ENCODE measurements at regions not wholly inside any gene's neighbourhood (a gene's known extent, or its start where the extent isn't known, plus 50 kb on each side); places are given as distances from the start of the nearest gene placed in this dataset.

DNA sequence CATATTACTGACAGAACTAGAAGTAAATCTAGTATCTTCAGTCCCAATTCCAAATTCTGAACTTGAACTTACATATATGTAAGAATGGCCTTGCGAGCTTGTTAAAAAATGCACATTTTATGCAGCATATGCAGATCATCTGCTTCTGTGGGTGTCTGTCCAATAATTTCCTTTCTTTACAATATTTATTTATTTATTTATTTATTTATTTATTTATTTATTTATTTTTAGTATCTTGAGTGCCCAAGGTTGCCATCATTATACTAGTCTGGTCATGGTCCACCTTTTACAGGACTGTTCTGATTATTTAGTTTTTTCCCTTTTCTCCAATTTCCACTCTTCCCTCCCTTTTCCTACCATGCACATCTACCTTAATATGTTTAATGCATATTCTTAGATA lies 528.4 kb downstream of the COL12A1 start:
- Mint-ChIP-seq H3K9me3 (no peaks in the 10 kb centered on the region), H3K27me3 (no peaks in the 10 kb centered on the region), H3K4me1 (no peaks in the 10 kb centered on the region), H3K4me3 (no peak overlapping the region), H3K27ac (no peak overlapping the region)
- no peak for DNase-seq
- no peak for ATAC-seq

DNA sequence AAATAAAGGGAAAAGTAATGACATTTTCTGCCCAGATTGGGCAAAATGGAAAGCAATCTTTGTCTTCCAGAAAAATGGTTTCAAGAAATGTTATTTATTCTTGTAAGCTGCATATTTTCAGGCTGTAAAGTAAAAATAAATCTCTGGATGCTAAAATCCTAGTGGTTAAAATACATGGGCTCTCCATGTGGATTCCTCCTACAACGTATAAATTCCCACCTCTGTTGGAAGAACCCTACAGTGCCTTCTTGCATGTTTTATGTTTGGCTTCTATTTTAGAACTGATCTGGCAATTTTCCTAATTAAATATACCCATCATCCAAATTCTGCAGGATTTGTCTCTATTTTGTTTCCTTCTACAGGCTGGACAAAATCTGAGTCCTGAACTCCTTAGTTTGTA lies 528.9 kb downstream of the COL12A1 start:
- Mint-ChIP-seq H3K9me3 (no peaks in the 10 kb centered on the region), H3K4me1 (no peaks in the 10 kb centered on the region), H3K4me3 (no peak overlapping the region), H3K27ac (no peak overlapping the region), H3K27me3 (no peaks in the 10 kb centered on the region)
- ATAC-seq (no peak), DNase-seq (no peak)

GRCh38 chr6:74674377-74674776 lies 531.5 kb downstream of the COL12A1 start:
- DNase-seq (no peak), ATAC-seq (no peak)
- Mint-ChIP-seq H3K9me3 (no peaks in the 10 kb centered on the region), H3K27ac (no peak overlapping the region), H3K4me1 (no peaks in the 10 kb centered on the region), H3K27me3 (no peaks in the 10 kb centered on the region), H3K4me3 (no peak overlapping the region)

GRCh38 chr6:74671558-74672025 lies 534.3 kb downstream of the COL12A1 start:
- ATAC-seq (no peak), DNase-seq (no peak)
- peaks cover 11% of the 10 kb centered on the region in 2 donors for H3K9me3 Mint-ChIP-seq
- no peak overlapping the region for H3K27ac Mint-ChIP-seq
- no peaks in the 10 kb centered on the region for H3K4me1 Mint-ChIP-seq
- H3K27me3 Mint-ChIP-seq: no peaks in the 10 kb centered on the region
- no peak overlapping the region for H3K4me3 Mint-ChIP-seq

DNA sequence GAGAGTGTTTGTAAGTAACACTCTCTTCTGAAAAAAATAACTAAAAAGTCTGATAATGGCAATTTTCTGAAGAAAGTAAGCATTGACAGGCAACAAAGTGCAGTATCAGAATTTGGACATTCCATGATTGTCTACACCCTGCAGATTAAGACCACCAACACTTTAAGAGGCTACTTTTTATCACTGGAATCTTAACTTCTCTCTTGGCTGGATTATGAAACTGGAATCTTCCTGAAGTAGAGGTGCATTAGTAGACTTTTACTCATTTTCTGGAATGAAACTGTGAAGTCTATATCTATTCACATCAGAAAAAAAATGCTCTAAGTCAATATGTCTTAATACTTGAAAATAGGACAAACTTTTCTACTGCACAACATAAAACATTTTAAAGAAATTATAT lies 547.5 kb downstream of the COL12A1 start:
- Mint-ChIP-seq H3K4me1 (no peaks in the 10 kb centered on the region), H3K27ac (no peak overlapping the region), H3K9me3 (peaks cover 0 to 9% of the 10 kb centered on the region in 2 donors), H3K27me3 (no peaks in the 10 kb centered on the region), H3K4me3 (no peak overlapping the region)
- ATAC-seq: no peak
- no peak for DNase-seq

GRCh38 chr6:74657931-74658330 lies 547.9 kb downstream of the COL12A1 start:
- ATAC-seq (no peak), DNase-seq (no peak)
- Mint-ChIP-seq H3K4me1 (no peaks in the 10 kb centered on the region), H3K27ac (no peak overlapping the region), H3K27me3 (no peaks in the 10 kb centered on the region), H3K9me3 (peaks cover 0 to 5% of the 10 kb centered on the region in 2 donors), H3K4me3 (no peak overlapping the region)

GRCh38 chr6:74657011-74657410 lies 548.8 kb downstream of the COL12A1 start:
- ATAC-seq (no peak), DNase-seq (no peak)
- H3K4me3 Mint-ChIP-seq: no peak overlapping the region
- no peaks in the 10 kb centered on the region for H3K27me3 Mint-ChIP-seq
- H3K9me3 Mint-ChIP-seq: no peaks in the 10 kb centered on the region
- H3K4me1 Mint-ChIP-seq: no peaks in the 10 kb centered on the region
- no peak overlapping the region for H3K27ac Mint-ChIP-seq

DNA sequence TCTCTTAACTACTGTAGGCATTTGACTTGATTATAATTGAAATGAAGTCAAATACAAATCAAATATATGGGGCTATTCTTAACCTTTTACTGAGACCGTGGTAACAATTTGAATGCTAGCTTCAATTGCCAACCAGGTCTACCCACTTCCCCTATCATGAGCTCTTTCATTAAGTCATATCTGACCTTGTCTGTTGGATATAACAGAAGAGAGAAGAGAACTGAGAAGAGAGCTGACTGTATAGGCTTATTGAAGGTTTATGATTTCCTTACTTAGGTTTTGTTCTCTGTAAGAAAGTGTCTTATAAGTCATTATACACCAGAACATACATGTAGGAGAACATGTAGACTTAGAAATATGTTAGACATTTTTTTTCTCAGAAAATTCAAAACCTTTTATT lies 549.4 kb downstream of the COL12A1 start:
- Mint-ChIP-seq H3K27me3 (no peaks in the 10 kb centered on the region), H3K4me3 (no peak overlapping the region), H3K4me1 (no peaks in the 10 kb centered on the region), H3K9me3 (peaks cover 0 to 1% of the 10 kb centered on the region in 2 donors), H3K27ac (no peak overlapping the region)
- no peak for DNase-seq
- ATAC-seq: no peak

DNA sequence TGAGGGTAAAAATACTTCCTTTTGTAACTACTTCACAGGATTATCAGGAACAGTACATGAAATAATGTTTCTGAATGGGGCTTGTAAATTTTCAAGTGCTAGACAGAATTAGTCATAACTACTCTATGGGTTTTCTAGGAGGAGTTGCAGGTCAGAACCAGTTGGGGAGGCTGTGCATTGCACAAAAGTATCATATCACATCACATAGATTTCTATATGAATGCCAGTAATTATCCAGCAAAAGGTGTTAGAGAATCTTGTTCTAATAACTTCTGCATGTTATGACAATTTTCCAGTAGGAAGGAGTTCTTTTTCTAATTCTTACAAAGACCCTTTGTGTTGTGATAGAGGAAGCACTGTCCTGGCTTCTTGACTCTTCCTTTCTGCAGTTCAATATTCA lies 551.6 kb downstream of the COL12A1 start:
- Mint-ChIP-seq H3K4me3 (no peak overlapping the region), H3K27ac (no peak overlapping the region), H3K27me3 (no peaks in the 10 kb centered on the region), H3K9me3 (peaks cover 5 to 13% of the 10 kb centered on the region in 2 donors), H3K4me1 (no peaks in the 10 kb centered on the region)
- DNase-seq: no peak
- no peak for ATAC-seq

GRCh38 chr6:74651948-74652842 lies 553.7 kb downstream of the COL12A1 start:
- no peak overlapping the region for H3K4me3 Mint-ChIP-seq
- no peaks in the 10 kb centered on the region for H3K27me3 Mint-ChIP-seq
- H3K9me3 Mint-ChIP-seq: peaks cover 5 to 16% of the 10 kb centered on the region in 2 donors
- H3K27ac Mint-ChIP-seq: no peak overlapping the region
- DNase-seq (no peak), ATAC-seq (no peak)
- no peaks in the 10 kb centered on the region for H3K4me1 Mint-ChIP-seq

DNA sequence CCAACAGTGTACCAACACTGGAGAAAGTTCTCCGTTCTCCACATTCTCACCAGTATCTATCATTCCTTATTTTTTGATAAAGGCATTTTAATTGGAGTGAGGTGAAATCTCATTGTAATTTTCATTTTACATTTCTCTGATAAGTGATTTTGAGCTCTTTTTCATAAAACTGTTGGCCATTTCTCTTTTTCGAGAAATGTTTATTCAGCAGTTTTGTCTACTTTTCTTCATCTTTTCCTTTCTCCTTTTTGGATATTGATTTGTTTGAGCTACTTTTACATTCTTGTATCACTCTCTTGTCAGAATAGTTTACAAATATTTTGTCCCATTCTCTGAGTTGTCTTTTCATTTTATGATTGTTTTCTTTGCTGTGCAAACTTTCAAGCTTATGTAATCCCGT lies 555.2 kb downstream of the COL12A1 start:
- no peak overlapping the region for H3K4me3 Mint-ChIP-seq
- H3K27me3 Mint-ChIP-seq: no peaks in the 10 kb centered on the region
- no peaks in the 10 kb centered on the region for H3K4me1 Mint-ChIP-seq
- DNase-seq (no peak), ATAC-seq (no peak)
- peaks cover 5 to 29% of the 10 kb centered on the region in 2 donors for H3K9me3 Mint-ChIP-seq
- no peak overlapping the region for H3K27ac Mint-ChIP-seq

- H3K27ac Mint-ChIP-seq: no peak overlapping the region
- no peak overlapping the region for H3K4me3 Mint-ChIP-seq
- H3K9me3 Mint-ChIP-seq: peaks cover 5 to 28% of the 10 kb centered on the region in 2 donors
- H3K4me1 Mint-ChIP-seq: no peaks in the 10 kb centered on the region
- no peak for ATAC-seq
- H3K27me3 Mint-ChIP-seq: no peaks in the 10 kb centered on the region
- no peak for DNase-seq
Measured at GRCh38 chr6:74646461-74646860, 559.4 kb downstream of the COL12A1 start.

DNA sequence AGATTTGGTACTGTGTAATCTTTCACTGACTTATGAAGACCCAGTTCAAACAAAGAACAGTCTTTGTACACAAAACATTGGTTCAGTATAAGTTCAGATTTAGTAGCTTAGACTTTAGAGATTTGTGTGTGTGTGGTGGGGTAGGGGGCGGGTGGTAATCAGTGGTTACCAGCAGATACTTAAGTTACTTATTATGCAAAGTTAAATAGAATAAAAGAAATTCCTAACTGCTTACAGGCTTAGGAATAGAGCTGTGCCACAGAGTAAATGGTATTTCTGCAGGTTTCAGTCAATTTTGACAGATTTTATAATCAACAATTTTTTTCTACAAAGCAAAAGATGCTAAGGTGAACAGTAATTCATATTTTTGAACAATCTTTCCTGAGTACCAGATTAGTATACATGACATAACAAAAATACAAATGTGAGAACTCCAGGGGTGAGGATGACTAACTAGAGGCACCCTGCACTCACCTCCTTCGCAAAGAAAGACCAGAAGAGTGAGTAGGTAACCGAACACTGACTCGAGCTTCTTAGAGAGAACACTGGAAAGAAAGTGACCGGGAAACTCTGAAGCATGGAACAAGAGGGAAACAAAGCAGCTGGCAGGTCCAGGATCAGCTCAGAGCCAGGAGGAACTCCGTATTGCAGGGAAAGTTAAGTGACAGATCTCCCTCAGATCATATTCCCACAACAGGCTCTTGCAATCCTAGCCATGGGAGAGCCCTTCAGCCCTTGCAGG lies 560.6 kb downstream of the COL12A1 start:
- no peak for ATAC-seq
- Mint-ChIP-seq H3K27me3 (no peaks in the 10 kb centered on the region), H3K4me1 (no peaks in the 10 kb centered on the region), H3K27ac (no peak overlapping the region), H3K4me3 (no peak overlapping the region), H3K9me3 (peaks cover 0 to 16% of the 10 kb centered on the region in 2 donors)
- no peak for DNase-seq

- peaks cover 0 to 11% of the 10 kb centered on the region in 2 donors for H3K9me3 Mint-ChIP-seq
- no peaks in the 10 kb centered on the region for H3K27me3 Mint-ChIP-seq
- no peak for DNase-seq
- H3K4me3 Mint-ChIP-seq: no peak overlapping the region
- H3K27ac Mint-ChIP-seq: no peak overlapping the region
- H3K4me1 Mint-ChIP-seq: no peaks in the 10 kb centered on the region
- no peak for ATAC-seq
Measured at GRCh38 chr6:74642101-74642500, 563.8 kb downstream of the COL12A1 start.

DNA sequence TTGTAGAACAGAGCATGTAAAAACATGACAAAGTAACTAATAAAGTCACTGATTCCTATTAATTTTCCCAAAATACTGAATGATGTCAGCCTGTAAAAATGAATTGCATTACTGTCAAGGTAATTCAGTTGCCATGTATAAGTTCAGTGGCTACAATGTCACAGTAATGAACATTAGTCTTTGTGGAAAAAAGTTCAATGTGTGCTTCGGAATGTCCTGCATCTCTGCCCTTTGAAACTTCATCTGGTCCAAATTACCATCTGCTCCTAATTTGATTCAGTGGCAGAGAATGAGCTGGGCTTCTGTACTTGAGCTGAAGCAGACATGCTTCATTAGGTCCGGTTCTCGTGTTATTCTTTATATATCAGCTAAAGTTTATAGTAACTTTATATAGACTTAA lies 567.4 kb downstream of the COL12A1 start:
- Mint-ChIP-seq H3K27me3 (no peaks in the 10 kb centered on the region), H3K27ac (no peak overlapping the region), H3K4me1 (no peaks in the 10 kb centered on the region), H3K4me3 (no peak overlapping the region), H3K9me3 (no peaks in the 10 kb centered on the region)
- DNase-seq (no peak), ATAC-seq (no peak)

DNA sequence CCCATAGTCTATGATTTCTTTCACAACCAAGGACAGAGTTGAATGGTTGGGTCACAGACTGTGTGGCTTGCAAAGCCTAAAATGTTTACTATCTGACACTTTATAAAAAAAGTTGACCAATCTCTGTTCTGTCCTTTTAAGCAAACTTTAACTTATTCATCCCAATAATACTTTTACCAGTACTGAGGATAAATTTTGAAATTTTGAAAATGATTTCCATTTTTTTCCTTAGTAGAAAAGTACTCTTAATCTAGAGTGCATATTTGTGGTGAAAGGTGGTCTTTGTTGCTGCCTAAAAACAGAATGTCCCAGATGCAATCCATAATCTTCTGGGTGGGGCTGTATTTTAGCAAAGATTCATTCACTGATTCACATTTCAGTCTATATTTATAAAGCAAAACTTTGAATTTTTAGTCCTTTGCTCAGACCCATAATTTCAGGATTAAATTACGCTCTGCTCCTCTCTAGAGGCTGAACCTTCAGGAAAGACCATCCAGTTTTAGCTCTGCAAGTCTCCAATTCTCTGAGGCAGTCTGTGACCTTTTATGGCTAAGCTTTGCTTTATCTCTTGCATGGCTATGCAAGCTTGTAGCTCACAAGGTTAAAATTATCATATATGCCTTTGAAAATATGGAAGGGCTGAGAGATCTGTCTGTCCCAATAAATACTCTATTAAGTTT lies 573.5 kb downstream of the COL12A1 start:
- no peaks in the 10 kb centered on the region for H3K27me3 Mint-ChIP-seq
- H3K27ac Mint-ChIP-seq: no peak overlapping the region
- H3K4me3 Mint-ChIP-seq: no peak overlapping the region

More for the DNA sequence above, 573.5 kb downstream of the COL12A1 start:
- no peaks in the 10 kb centered on the region for H3K4me1 Mint-ChIP-seq
- DNase-seq: no peak
- ATAC-seq: no peak
- peaks cover 5 to 20% of the 10 kb centered on the region in 2 donors for H3K9me3 Mint-ChIP-seq

All from stimulated activated naive CD8-positive, alpha-beta T cell treated with anti-CD3 and anti-CD28 coated beads, Interleukin-15, amount 100 ng/mL, for 72 hours (primary cell).